Keratinocyte (primary cell): ENCODE measurements at regions not wholly inside any gene's neighbourhood (a gene's known extent, or its start where the extent isn't known, plus 50 kb on each side); places are given as distances from the start of the nearest gene placed in this dataset.

Experiments
- DNase-seq: peaks from one replicate; pipeline ENCODE4 v3.0.0-alpha.2; 2011; ENCODE audit warnings: low read depth, missing footprints, low spot score
- FAIRE-seq: peaks from 2 replicates; lab custom pipeline; 2011; peaks lifted over from hg19 to GRCh38; lab: Jason Lieb, UNC
- H2AFZ ChIP-seq: 2 replicates; pipeline ENCODE4 v1.6.0; 2012; ENCODE audit warnings: low read length, control low read depth, inconsistent platforms; ENCODE audit not compliant: control insufficient read depth
- H3K27ac ChIP-seq: 2 replicates; pipeline ENCODE4 v1.5.1; 2011; ENCODE audit warnings: low read length; ENCODE audit not compliant: control insufficient read depth, insufficient read depth
- H3K27me3 ChIP-seq: 3 replicates; pipeline ENCODE4 v1.6.0; 2011; ENCODE audit warnings: low read length; ENCODE audit not compliant: control insufficient read depth, insufficient read depth; ENCODE audit errors: extremely low read depth
- H3K36me3 ChIP-seq, 2 experiments: 2 replicates in 1 of 2; 3 replicates in 1 of 2; pipeline ENCODE4 v1.5.1; 2011; ENCODE audit warnings: low read length in 2 of 2, mild to moderate bottlenecking in 1 of 2; ENCODE audit not compliant: control insufficient read depth in 2 of 2, insufficient read depth in 2 of 2; ENCODE audit errors: extremely low read depth in 1 of 2
- H3K4me1 ChIP-seq: 3 replicates; pipeline ENCODE4 v1.5.1; 2011; ENCODE audit warnings: low read length; ENCODE audit not compliant: control insufficient read depth, insufficient read depth; ENCODE audit errors: extremely low read depth
- H3K4me2 ChIP-seq: 3 replicates; pipeline ENCODE4 v1.6.0; 2011; ENCODE audit warnings: low read depth, low read length; ENCODE audit not compliant: control insufficient read depth, insufficient read depth; ENCODE audit errors: extremely low read depth
- H3K4me3 ChIP-seq, 3 experiments: fragments of 200-600 bp in 1 of 3; sonication (generic) in 1 of 3; 2 replicates in 2 of 3; 3 replicates in 1 of 3; pipeline ENCODE4 v1.5.1; 2011 to 2016; ENCODE audit warnings: low read length in 3 of 3, mild to moderate bottlenecking in 3 of 3, control low read depth in 2 of 3, inconsistent platforms in 1 of 3, low read depth in 1 of 3, mixed read lengths in 1 of 3, mixed run types in 1 of 3, moderate library complexity in 1 of 3; ENCODE audit not compliant: control insufficient read depth in 2 of 3, insufficient read depth in 2 of 3; ENCODE audit errors: extremely low read depth in 1 of 3
- H3K79me2 ChIP-seq: 2 replicates; pipeline ENCODE4 v1.6.0; 2012; ENCODE audit warnings: low read length; ENCODE audit not compliant: control insufficient read depth, insufficient read depth
- H3K9ac ChIP-seq: 3 replicates; pipeline ENCODE4 v1.6.0; 2011; ENCODE audit warnings: low read length; ENCODE audit not compliant: control insufficient read depth, insufficient read depth; ENCODE audit errors: extremely low read depth
- H3K9me1 ChIP-seq: 3 replicates; pipeline ENCODE4 v1.6.0; 2011; ENCODE audit warnings: low read length; ENCODE audit not compliant: control insufficient read depth, insufficient read depth; ENCODE audit errors: extremely low read depth
- H3K9me3 ChIP-seq: 2 replicates; pipeline ENCODE4 v1.5.1; 2012; ENCODE audit warnings: low read depth, low read length; ENCODE audit not compliant: control insufficient read depth
- H4K20me1 ChIP-seq: 3 replicates; pipeline ENCODE4 v1.6.0; 2011; ENCODE audit warnings: low read length; ENCODE audit not compliant: control insufficient read depth, insufficient read depth; ENCODE audit errors: extremely low read depth
- EZH2 ChIP-seq: IDR thresholded peaks from one replicate; pipeline ENCODE4 v1.6.1; 2012; ENCODE audit warnings: inconsistent platforms, mild to moderate bottlenecking, low read length, moderate library complexity
- dilution Hi-C: fragments of 300-500 bp; cut with MboI; formaldehyde crosslinking; loops from one replicate; pipeline ENCODE4 v1.7.0; 2020; ENCODE audit warnings: low sequenced_read_pairs; ENCODE audit not compliant: extremely low pct_ligation_motif_present
- TF ChIP-seq, protein P1 (sequence below), 3 experiments: IDR thresholded peaks in 1 of 3; conservative IDR thresholded peaks in 1 of 3; optimal IDR thresholded peaks in 1 of 3; 2 replicates in 2 of 3; 3 replicates in 1 of 3; pipeline versions ENCODE3 to v1.5.1; 2011; ENCODE audit warnings: low read length in 3 of 3, mild to moderate bottlenecking in 3 of 3, moderate library complexity in 2 of 3, control low read depth in 1 of 3, inconsistent platforms in 1 of 3; ENCODE audit not compliant: insufficient read depth in 2 of 3; ENCODE audit errors: extremely low read depth in 1 of 3

- FAIRE-seq (no peak), DNase-seq (no peak)
- H3K27ac ChIP-seq: no peak overlapping the region
- no peak for TF ChIP-seq EZH2
- TF ChIP-seq, protein P1, sequence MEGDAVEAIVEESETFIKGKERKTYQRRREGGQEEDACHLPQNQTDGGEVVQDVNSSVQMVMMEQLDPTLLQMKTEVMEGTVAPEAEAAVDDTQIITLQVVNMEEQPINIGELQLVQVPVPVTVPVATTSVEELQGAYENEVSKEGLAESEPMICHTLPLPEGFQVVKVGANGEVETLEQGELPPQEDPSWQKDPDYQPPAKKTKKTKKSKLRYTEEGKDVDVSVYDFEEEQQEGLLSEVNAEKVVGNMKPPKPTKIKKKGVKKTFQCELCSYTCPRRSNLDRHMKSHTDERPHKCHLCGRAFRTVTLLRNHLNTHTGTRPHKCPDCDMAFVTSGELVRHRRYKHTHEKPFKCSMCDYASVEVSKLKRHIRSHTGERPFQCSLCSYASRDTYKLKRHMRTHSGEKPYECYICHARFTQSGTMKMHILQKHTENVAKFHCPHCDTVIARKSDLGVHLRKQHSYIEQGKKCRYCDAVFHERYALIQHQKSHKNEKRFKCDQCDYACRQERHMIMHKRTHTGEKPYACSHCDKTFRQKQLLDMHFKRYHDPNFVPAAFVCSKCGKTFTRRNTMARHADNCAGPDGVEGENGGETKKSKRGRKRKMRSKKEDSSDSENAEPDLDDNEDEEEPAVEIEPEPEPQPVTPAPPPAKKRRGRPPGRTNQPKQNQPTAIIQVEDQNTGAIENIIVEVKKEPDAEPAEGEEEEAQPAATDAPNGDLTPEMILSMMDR (optimal IDR thresholded peaks at IDR 0.05 in 1 of 3, IDR thresholded peaks at IDR 0.05 in 1 of 3, conservative IDR thresholded peaks at IDR 0.05 in 1 of 3; ENCODE audit: extremely low read depth in 1 of 3, insufficient read depth in 2 of 3, low read length in 3 of 3): no peak
- H2AFZ ChIP-seq: no peak overlapping the region
- H3K79me2 ChIP-seq: no peaks in the 10 kb centered on the region
- H3K9me1 ChIP-seq: no peaks in the 10 kb centered on the region
- H3K4me1 ChIP-seq: no peaks in the 10 kb centered on the region
- H3K4me2 ChIP-seq: no peak overlapping the region
- H3K9ac ChIP-seq: no peak overlapping the region
- no peaks in the 10 kb centered on the region for H3K36me3 ChIP-seq
- H3K27me3 ChIP-seq: no peaks in the 10 kb centered on the region
- dilution Hi-C loops: no loop called here
- H4K20me1 ChIP-seq: no peaks in the 10 kb centered on the region
- no peak overlapping the region for H3K4me3 ChIP-seq
- no peaks in the 10 kb centered on the region for H3K9me3 ChIP-seq
Measured at GRCh38 chr6:144745439-144745838, 460.3 kb downstream of the UTRN start.

DNA sequence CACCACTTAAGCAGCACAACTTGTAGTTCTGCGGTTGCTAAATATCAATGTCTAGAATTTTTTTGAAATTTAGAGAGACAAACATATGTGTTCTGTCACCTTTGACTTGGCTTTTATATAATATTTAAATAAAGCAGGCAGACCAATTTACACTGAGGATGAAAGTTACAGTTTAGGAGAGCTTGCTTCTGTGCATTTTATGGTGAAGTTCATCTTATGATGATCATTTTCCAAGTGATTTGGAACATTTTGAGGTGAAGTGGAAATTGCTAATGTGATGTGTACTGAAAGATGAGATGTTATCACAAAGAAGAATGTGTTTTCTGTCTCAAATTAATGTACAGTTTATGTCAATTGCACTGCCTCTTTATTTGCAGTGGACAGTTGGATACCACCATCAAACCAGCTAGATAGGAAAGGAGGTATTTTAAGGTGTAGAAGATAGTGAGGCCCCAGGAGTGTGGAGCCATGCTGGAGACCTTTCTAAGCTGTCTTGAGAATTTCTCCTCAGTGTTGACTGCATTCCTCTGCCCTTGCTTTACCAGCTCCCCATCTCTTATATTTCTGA, 461.9 kb downstream of the UTRN start:
- H3K9ac ChIP-seq: no peak overlapping the region
- no peaks in the 10 kb centered on the region for H3K27me3 ChIP-seq
- no peaks in the 10 kb centered on the region for H4K20me1 ChIP-seq
- H3K36me3 ChIP-seq: peaks cover 0 to 1% of the 10 kb centered on the region in 2 experiments
- FAIRE-seq: no peak
- no peak for DNase-seq
- H3K9me3 ChIP-seq: no peaks in the 10 kb centered on the region
- no peak overlapping the region for H3K4me3 ChIP-seq
- H3K4me2 ChIP-seq: no peak overlapping the region
- no peaks in the 10 kb centered on the region for H3K4me1 ChIP-seq
- no peaks in the 10 kb centered on the region for H3K9me1 ChIP-seq
- dilution Hi-C loops: no loop called here
- no peak overlapping the region for H2AFZ ChIP-seq
- no peak overlapping the region for H3K27ac ChIP-seq
- no peak for TF ChIP-seq EZH2
- TF ChIP-seq, protein P1 (optimal IDR thresholded peaks at IDR 0.05 in 1 of 3, IDR thresholded peaks at IDR 0.05 in 1 of 3, conservative IDR thresholded peaks at IDR 0.05 in 1 of 3; ENCODE audit: extremely low read depth in 1 of 3, insufficient read depth in 2 of 3, low read length in 3 of 3): no peak
- no peaks in the 10 kb centered on the region for H3K79me2 ChIP-seq
